CD4-positive, alpha-beta T cell treated with Interleukin-15 for 4 hours (primary cell): ENCODE measurements at regions not wholly inside any gene's neighbourhood (a gene's known extent, or its start where the extent isn't known, plus 50 kb on each side); places are given as distances from the start of the nearest gene placed in this dataset.

Experiments
- DNase-seq: peaks from one replicate; pipeline ENCODE4 v3.0.0-alpha.2; 2020; ENCODE audit warnings: low spot score

DNA sequence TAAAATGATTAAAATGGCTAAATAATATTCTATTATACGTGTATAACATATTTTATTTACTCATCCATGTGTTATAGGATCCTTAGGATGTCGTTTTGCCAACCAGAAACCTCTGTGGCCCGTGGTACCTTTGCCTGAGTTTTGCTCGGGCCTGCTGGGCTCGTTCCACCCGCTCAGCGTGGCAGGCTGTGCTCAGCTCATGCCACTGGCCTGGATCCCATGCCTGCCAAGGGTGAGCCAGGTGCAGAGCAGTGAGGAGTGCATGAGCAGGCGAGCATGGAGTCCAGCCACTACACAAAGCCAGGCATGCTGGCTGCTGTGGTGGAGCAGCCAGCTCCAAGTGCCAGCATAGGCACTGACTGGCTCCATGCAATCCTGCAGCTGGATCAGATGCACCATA, 417.2 kb downstream of the TTLL7 start:
- no peak for DNase-seq

- no peak for DNase-seq
Observed at GRCh38 chr1:83574791-83575190, 424.1 kb downstream of the TTLL7 start.

- no peak for DNase-seq
Observed at GRCh38 chr1:83573776-83574175, 425.2 kb downstream of the TTLL7 start.

DNA sequence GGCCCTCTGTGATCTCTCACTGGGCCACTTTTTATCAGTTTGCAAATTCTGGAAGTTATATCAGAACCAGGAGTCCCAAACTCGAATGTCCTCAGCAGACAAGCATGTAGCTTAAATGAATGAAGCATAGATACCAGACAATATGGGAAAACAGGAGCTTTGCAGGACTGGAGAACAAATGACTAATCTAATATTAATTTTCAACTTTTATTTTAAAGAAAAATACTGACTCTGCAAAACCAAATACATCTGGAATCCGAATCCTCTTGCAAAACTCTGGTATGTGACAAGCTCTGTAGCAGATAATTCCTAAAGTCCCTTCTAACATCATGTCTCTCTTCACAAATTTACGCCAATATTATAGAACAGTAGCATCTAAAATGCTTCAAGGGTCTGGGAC, 427.4 kb downstream of the TTLL7 start:
- no peak for DNase-seq

DNA sequence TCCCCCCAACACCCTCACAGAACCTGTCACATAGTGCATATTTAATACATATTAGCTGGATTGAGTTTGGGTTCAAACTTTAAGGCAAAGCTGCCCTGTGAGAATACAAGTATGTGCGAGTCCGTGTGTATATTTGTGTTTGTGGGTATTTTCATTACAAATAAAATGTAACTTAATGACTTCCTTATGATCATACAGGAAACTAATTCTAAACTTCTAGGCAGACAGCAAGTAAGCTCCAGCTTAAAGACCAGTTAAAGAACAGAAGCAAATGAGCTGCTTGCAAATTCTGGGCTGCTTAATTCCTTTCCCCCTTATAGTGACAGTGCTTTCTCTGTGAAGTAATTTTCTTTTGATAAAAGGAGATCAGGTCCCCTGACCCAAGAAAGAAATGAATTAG, 437.6 kb downstream of the TTLL7 start:
- no peak for DNase-seq

- DNase-seq: no peak
Observed at GRCh38 chr1:83559129-83559840, 439.6 kb downstream of the TTLL7 start.

- no peak for DNase-seq
Observed at GRCh38 chr1:83555871-83556270, 443.1 kb downstream of the TTLL7 start.

DNA sequence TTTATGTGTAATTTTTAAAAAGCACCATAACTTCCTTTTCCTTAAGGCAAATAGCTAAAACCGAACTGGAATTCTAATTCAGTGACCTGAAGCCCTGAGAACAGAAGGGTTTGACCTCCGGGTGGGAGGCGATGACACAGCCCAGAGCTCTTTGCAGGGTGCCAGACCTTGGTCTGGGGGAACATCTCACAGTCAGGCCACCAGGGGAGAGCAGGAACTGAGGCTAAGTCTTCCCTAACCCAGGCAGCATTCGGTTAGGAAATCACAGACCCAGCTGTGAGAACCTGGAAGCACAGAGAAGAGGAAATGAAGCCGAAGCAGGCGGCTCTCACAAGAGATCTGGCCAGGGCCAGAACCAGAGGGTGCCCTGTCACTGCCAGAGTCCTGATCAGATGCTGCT, 444.8 kb downstream of the TTLL7 start:
- no peak for DNase-seq

GRCh38 chr1:83552820-83553219, 446.1 kb downstream of the TTLL7 start:
- DNase-seq: no peak

GRCh38 chr1:83548311-83548710, 450.6 kb downstream of the TTLL7 start:
- no peak for DNase-seq

- DNase-seq: no peak
Observed at GRCh38 chr1:83547901-83548300, 451.0 kb downstream of the TTLL7 start.

- no peak for DNase-seq
Observed at GRCh38 chr1:83546874-83547273, 452.1 kb downstream of the TTLL7 start.

DNA sequence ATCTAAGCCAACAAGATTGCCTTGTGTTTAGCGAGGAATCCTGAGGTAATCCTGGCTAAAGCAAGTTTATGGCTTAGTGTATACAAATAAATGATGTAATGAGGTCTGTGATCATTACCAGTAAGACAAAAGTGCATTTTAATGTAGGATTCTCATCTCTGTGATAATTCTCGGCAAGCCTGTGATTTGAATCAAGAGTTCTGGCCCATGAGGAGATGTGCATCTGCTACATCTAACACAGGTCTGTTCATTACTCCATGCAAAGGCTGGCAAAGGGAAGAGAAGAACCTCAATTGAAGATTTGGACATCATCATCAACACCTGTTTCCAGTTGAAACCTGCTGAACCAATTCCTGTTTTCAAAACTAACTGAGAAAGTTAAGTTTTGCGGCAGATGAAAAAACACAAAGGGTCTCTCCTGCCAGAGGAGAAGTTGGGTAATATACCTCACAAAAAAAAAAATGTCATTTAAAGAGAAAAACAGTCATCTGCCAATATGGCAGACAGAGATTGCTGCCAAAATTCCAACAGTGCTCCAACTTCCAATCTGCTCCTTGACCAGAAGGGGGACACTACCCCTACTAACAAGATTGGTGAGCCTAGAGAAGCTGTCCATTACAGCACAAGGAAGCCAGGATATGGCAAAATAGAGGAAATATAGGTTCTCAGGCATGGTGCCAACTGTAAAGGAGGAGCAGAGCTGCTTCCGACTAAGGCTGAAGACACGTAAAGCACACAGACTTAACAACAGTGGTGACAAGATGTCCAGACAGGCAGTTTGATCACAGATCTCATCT, 453.7 kb downstream of the TTLL7 start:
- no peak for DNase-seq

DNA sequence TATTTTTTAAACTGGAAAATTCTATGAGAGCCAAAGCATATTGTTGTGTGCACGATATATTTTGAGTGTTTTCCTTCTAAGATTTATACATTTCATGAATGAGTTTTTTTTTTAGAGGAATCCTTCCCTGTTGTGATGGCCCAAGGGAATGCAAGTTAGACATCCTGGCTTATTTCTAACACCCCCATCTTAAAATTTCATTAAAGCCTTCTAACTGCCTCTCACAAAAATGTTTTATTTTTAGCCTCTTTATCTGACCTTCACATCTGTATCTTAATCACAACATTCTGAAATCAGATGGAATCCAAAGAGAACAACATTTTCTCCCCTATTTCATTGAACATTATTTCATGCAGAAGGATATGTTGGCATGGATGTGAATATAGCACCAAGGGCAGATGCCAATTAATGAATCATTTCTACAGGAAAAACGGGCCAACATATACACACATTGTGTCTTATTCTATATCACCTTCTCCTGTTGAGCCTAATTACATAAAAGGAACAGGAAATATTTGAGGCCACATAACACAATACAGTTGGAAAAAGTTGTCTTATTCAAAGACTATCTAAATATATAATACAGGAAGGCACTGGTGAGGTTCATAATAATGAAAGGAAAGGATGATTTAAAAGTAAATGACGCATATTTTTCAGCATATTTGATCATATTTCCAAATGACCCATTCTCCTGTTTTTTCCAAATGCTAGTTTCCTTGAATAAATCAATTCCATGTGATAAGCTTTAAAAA, 455.5 kb downstream of the TTLL7 start:
- DNase-seq: no peak

- no peak for DNase-seq
Observed at GRCh38 chr1:83531521-83532309, 467.2 kb downstream of the TTLL7 start.

GRCh38 chr1:83530506-83530905, 468.4 kb downstream of the TTLL7 start:
- DNase-seq: no peak

GRCh38 chr1:83527987-83528386, 470.9 kb downstream of the TTLL7 start:
- DNase-seq: no peak

GRCh38 chr1:83520797-83521196, 478.1 kb downstream of the TTLL7 start:
- DNase-seq: no peak

- no peak for DNase-seq
Observed at GRCh38 chr1:83516369-83516768, 482.6 kb downstream of the TTLL7 start.

DNA sequence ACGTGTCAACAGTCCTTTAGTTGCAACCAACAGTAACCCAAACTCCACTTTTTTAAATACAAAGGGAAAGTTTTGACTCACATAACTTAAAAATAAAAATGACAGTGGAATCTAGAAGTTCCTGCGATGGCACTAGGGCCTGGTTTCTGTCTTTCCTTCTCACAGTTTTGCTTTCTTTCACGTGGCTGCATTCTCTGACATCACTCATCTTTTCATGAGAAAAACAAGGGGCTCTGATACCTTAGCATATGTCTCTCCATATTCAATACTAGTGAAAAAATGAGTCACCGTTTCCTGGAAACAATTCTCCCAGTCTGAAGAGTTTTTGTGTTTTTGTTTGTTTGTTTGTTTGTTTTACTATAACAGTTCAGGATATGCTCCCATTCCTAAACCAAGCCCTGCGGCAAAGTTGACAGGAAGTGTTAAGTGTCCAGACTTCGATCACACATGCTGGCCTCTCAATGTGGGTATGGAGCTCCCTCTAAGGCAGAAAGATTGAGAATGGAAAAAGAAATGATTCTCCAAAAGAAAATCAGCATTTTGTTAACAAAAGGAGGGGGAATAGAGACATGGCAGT, 483.3 kb downstream of the TTLL7 start:
- DNase-seq: no peak

- no peak for DNase-seq
Observed at GRCh38 chr1:83512373-83513193, 486.3 kb downstream of the TTLL7 start.
